Osteocyte (in vitro differentiated cells): ENCODE measurements at regions not wholly inside any gene's neighbourhood (a gene's known extent, or its start where the extent isn't known, plus 50 kb on each side); places are given as distances from the start of the nearest gene placed in this dataset.

Experiments
- DNase-seq: peaks from one replicate; pipeline ENCODE4 v3.0.0; 2021; ENCODE audit warnings: mixed read lengths; ENCODE audit not compliant: unreplicated experiment; ENCODE audit errors: extremely low spot score
- H3K27ac Mint-ChIP-seq: one replicate; pipeline ENCODE4 v1.8.0; 2021; ENCODE audit warnings: mild to moderate bottlenecking, mixed read lengths; ENCODE audit not compliant: unreplicated experiment
- H3K27me3 Mint-ChIP-seq: one replicate; pipeline ENCODE4 v1.8.0; 2021; ENCODE audit warnings: mixed read lengths; ENCODE audit not compliant: unreplicated experiment
- H3K36me3 Mint-ChIP-seq: one replicate; pipeline ENCODE4 v1.8.0; 2021; ENCODE audit warnings: mixed read lengths; ENCODE audit not compliant: unreplicated experiment
- H3K4me1 Mint-ChIP-seq: one replicate; pipeline ENCODE4 v1.8.0; 2021; ENCODE audit warnings: mixed read lengths; ENCODE audit not compliant: unreplicated experiment
- H3K4me3 Mint-ChIP-seq: one replicate; pipeline ENCODE4 v1.8.0; 2021; ENCODE audit warnings: mild to moderate bottlenecking, moderate library complexity, mixed read lengths; ENCODE audit not compliant: unreplicated experiment
- H3K9me3 Mint-ChIP-seq: one replicate; pipeline ENCODE4 v1.8.0; 2021; ENCODE audit warnings: mixed read lengths; ENCODE audit not compliant: unreplicated experiment
- CTCF ChIP-seq: fragments of 200-600 bp; sonication (generic); IDR thresholded peaks from 2 replicates; pipeline ENCODE4 v1.5.0; 2021; ENCODE audit warnings: antibody characterized with exemption, mild to moderate bottlenecking, moderate library complexity

- Mint-ChIP-seq H3K27ac (no peak overlapping the region), H3K9me3 (peaks cover 4% of the 10 kb centered on the region), H3K27me3 (peaks cover 81% of the 10 kb centered on the region), H3K4me1 (no peaks in the 10 kb centered on the region), H3K4me3 (no peak overlapping the region), H3K36me3 (no peaks in the 10 kb centered on the region)
- no peak for DNase-seq
- no peak for TF ChIP-seq CTCF
Observed at GRCh38 chr11:11769362-11769761, 72.4 kb upstream of the USP47 start.

GRCh38 chr11:11764423-11764803, 77.4 kb upstream of the USP47 start:
- DNase-seq = no peak
- TF ChIP-seq CTCF = no peak
- Mint-ChIP-seq H3K9me3 (peaks cover 4% of the 10 kb centered on the region), H3K36me3 (no peaks in the 10 kb centered on the region), H3K4me1 (no peaks in the 10 kb centered on the region), H3K27me3 (peaks cover 75% of the 10 kb centered on the region), H3K27ac (no peak overlapping the region), H3K4me3 (no peak overlapping the region)

- H3K9me3 Mint-ChIP-seq = peaks cover 4% of the 10 kb centered on the region
- no peaks in the 10 kb centered on the region for H3K36me3 Mint-ChIP-seq
- DNase-seq = peak; percentile 11
- H3K27me3 Mint-ChIP-seq = peaks cover 75% of the 10 kb centered on the region
- H3K4me3 Mint-ChIP-seq = no peak overlapping the region
- no peak overlapping the region for H3K27ac Mint-ChIP-seq
- no peak for TF ChIP-seq CTCF
- H3K4me1 Mint-ChIP-seq = no peaks in the 10 kb centered on the region
Observed at GRCh38 chr11:11763796-11764422, 77.9 kb upstream of the USP47 start.

GRCh38 chr11:11760838-11761237, 80.9 kb upstream of the USP47 start:
- no peak overlapping the region for H3K4me3 Mint-ChIP-seq
- H3K36me3 Mint-ChIP-seq = no peaks in the 10 kb centered on the region
- H3K27me3 Mint-ChIP-seq = peaks cover 60% of the 10 kb centered on the region
- H3K27ac Mint-ChIP-seq = no peak overlapping the region
- TF ChIP-seq CTCF = no peak
- H3K9me3 Mint-ChIP-seq = no peaks in the 10 kb centered on the region
- H3K4me1 Mint-ChIP-seq = no peaks in the 10 kb centered on the region
- DNase-seq = no peak

GRCh38 chr11:11758603-11759196, 83.1 kb upstream of the USP47 start:
- Mint-ChIP-seq H3K4me3 (no peak overlapping the region), H3K27ac (no peak overlapping the region), H3K27me3 (peaks cover 61% of the 10 kb centered on the region), H3K4me1 (no peaks in the 10 kb centered on the region), H3K9me3 (no peaks in the 10 kb centered on the region), H3K36me3 (no peaks in the 10 kb centered on the region)
- DNase-seq = no peak
- no peak for TF ChIP-seq CTCF
